Skeletal muscle tissue (tissue), 3 donors: ENCODE measurements at regions not wholly inside any gene's neighbourhood (a gene's known extent, or its start where the extent isn't known, plus 50 kb on each side); places are given as distances from the start of the nearest gene placed in this dataset.

Experiments used
- H3K27ac ChIP-seq: one replicate; pipeline ENCODE4 v1.7.0; 2013; ENCODE audit warnings: mild to moderate bottlenecking, low read depth, low read length, inconsistent platforms
- H3K27me3 ChIP-seq, 3 donors: one replicate each; pipeline ENCODE4 v1.7.0; 2013; ENCODE audit warnings: low read length in 3 of 3; ENCODE audit not compliant: control insufficient read depth in 3 of 3, insufficient read depth in 3 of 3
- H3K36me3 ChIP-seq, 3 donors: one replicate each; pipeline ENCODE4 v1.7.0; 2013; ENCODE audit warnings: low read length in 3 of 3; ENCODE audit not compliant: control insufficient read depth in 3 of 3, insufficient read depth in 3 of 3
- H3K4me1 ChIP-seq, 3 donors: one replicate each; pipeline ENCODE4 v1.7.0; 2013; ENCODE audit warnings: low read length in 3 of 3, mild to moderate bottlenecking in 3 of 3; ENCODE audit not compliant: control insufficient read depth in 3 of 3, insufficient read depth in 3 of 3
- H3K4me3 ChIP-seq, 3 donors: one replicate each; pipeline ENCODE4 v1.7.0; 2013; ENCODE audit warnings: low read length in 3 of 3
- H3K9ac ChIP-seq, 3 donors: one replicate each; pipeline ENCODE4 v1.7.0; 2013; ENCODE audit warnings: low read length in 3 of 3, mild to moderate bottlenecking in 3 of 3, moderate library complexity in 2 of 3, low read depth in 1 of 3
- H3K9me3 ChIP-seq, 3 donors: one replicate each; pipeline ENCODE4 v1.7.0; 2013; ENCODE audit warnings: low read length in 3 of 3; ENCODE audit not compliant: control insufficient read depth in 3 of 3
- donor health status: Osteomylitis.

GRCh38 chr7:86181474-86181873 lies 462.2 kb upstream of the GRM3 start:
- H3K9ac ChIP-seq, result no peak overlapping the region
- no peak overlapping the region for H3K4me3 ChIP-seq
- H3K4me1 ChIP-seq, result no peaks in the 10 kb centered on the region
- H3K36me3 ChIP-seq, result no peaks in the 10 kb centered on the region
- no peaks in the 10 kb centered on the region for H3K27me3 ChIP-seq
- no peak overlapping the region for H3K27ac ChIP-seq
- H3K9me3 ChIP-seq, result no peaks in the 10 kb centered on the region

GRCh38 chr7:86164827-86165226 lies 478.9 kb upstream of the GRM3 start:
- H3K36me3 ChIP-seq, result no peaks in the 10 kb centered on the region
- H3K27me3 ChIP-seq, result no peaks in the 10 kb centered on the region
- no peak overlapping the region for H3K9ac ChIP-seq
- no peak overlapping the region for H3K27ac ChIP-seq
- no peak overlapping the region for H3K4me3 ChIP-seq
- no peaks in the 10 kb centered on the region for H3K9me3 ChIP-seq
- H3K4me1 ChIP-seq, result no peaks in the 10 kb centered on the region

- Histone ChIP-seq H3K36me3 (no peaks in the 10 kb centered on the region), H3K9me3 (no peaks in the 10 kb centered on the region), H3K4me3 (no peak overlapping the region), H3K9ac (no peak overlapping the region), H3K4me1 (no peaks in the 10 kb centered on the region), H3K27me3 (no peaks in the 10 kb centered on the region), H3K27ac (no peak overlapping the region)
Measured at GRCh38 chr7:86158111-86158510, 485.6 kb upstream of the GRM3 start.

- H3K36me3 ChIP-seq, result no peaks in the 10 kb centered on the region
- H3K9me3 ChIP-seq, result no peaks in the 10 kb centered on the region
- no peak overlapping the region for H3K9ac ChIP-seq
- no peak overlapping the region for H3K27ac ChIP-seq
- no peaks in the 10 kb centered on the region for H3K27me3 ChIP-seq
- no peaks in the 10 kb centered on the region for H3K4me1 ChIP-seq
- no peak overlapping the region for H3K4me3 ChIP-seq
Measured at GRCh38 chr7:86155623-86156022, 488.1 kb upstream of the GRM3 start.

GRCh38 chr7:86152926-86153325 lies 490.8 kb upstream of the GRM3 start:
- Histone ChIP-seq H3K9ac (no peak overlapping the region), H3K27ac (no peak overlapping the region), H3K27me3 (no peaks in the 10 kb centered on the region), H3K36me3 (no peaks in the 10 kb centered on the region), H3K9me3 (no peaks in the 10 kb centered on the region), H3K4me3 (no peak overlapping the region), H3K4me1 (no peaks in the 10 kb centered on the region)

GRCh38 chr7:86149024-86149665 lies 494.6 kb upstream of the GRM3 start:
- no peaks in the 10 kb centered on the region for H3K27me3 ChIP-seq
- no peak overlapping the region for H3K27ac ChIP-seq
- no peaks in the 10 kb centered on the region for H3K9me3 ChIP-seq
- no peaks in the 10 kb centered on the region for H3K4me1 ChIP-seq
- H3K9ac ChIP-seq, result no peak overlapping the region
- no peaks in the 10 kb centered on the region for H3K36me3 ChIP-seq
- no peak overlapping the region for H3K4me3 ChIP-seq

- H3K9me3 ChIP-seq, result no peaks in the 10 kb centered on the region
- no peaks in the 10 kb centered on the region for H3K4me1 ChIP-seq
- no peaks in the 10 kb centered on the region for H3K27me3 ChIP-seq
- no peak overlapping the region for H3K27ac ChIP-seq
- H3K9ac ChIP-seq, result no peak overlapping the region
- H3K36me3 ChIP-seq, result no peaks in the 10 kb centered on the region
- no peak overlapping the region for H3K4me3 ChIP-seq
Measured at GRCh38 chr7:86148501-86148900, 495.2 kb upstream of the GRM3 start.

GRCh38 chr7:86137343-86137742 lies 506.4 kb upstream of the GRM3 start:
- no peak overlapping the region for H3K4me3 ChIP-seq
- H3K27me3 ChIP-seq, result no peaks in the 10 kb centered on the region
- no peak overlapping the region for H3K27ac ChIP-seq
- no peaks in the 10 kb centered on the region for H3K4me1 ChIP-seq
- H3K9ac ChIP-seq, result no peak overlapping the region
- no peaks in the 10 kb centered on the region for H3K9me3 ChIP-seq
- H3K36me3 ChIP-seq, result no peaks in the 10 kb centered on the region

GRCh38 chr7:86130268-86130667 lies 513.4 kb upstream of the GRM3 start:
- Histone ChIP-seq H3K4me3 (no peak overlapping the region), H3K27me3 (no peaks in the 10 kb centered on the region), H3K9me3 (no peaks in the 10 kb centered on the region), H3K4me1 (no peaks in the 10 kb centered on the region), H3K27ac (no peak overlapping the region), H3K36me3 (no peaks in the 10 kb centered on the region), H3K9ac (no peak overlapping the region)

GRCh38 chr7:86123476-86123875 lies 520.2 kb upstream of the GRM3 start:
- Histone ChIP-seq H3K9ac (no peak overlapping the region), H3K4me1 (no peaks in the 10 kb centered on the region), H3K4me3 (no peak overlapping the region), H3K27ac (no peak overlapping the region), H3K36me3 (no peaks in the 10 kb centered on the region), H3K9me3 (peaks cover 0 to 3% (median 0%) of the 10 kb centered on the region in 3 donors), H3K27me3 (no peaks in the 10 kb centered on the region)
